ENCODE measurements at regions not wholly inside any gene's neighbourhood (a gene's known extent, or its start where the extent isn't known, plus 50 kb on each side); places are given as distances from the start of the nearest gene placed in this dataset.

DNA sequence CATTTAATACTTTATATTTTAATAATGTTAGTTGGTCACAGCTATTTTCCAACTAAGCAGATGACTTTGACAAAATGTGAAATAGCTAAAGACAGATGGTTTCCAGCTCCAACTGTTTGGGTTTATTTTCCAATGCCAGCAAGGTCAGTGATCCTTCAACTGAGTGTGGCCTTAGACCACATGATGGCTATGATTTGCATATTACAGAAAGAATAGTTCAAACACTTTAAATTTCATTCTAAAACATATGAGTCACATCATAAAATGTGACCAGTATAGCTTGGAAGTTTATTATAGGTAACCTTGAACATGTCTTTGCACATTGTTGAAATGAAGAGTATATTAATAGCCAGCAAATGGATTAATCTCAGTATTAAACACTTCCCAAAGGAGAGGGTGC is 454.0 kb upstream of the C1orf87 start:
- Histone ChIP-seq H3K4me3 (replicated peaks in 1 of 2; ENCODE audit: low read depth in 1 of 2, low read length in 2 of 2) (no peak overlapping the region), H3K9ac (ENCODE audit: low read length) (no peak overlapping the region), H3K9me2 (ENCODE audit: insufficient read depth) (no peaks in the 10 kb centered on the region), H4K20me1 (ENCODE audit: insufficient read depth) (no peaks in the 10 kb centered on the region), H3K9me3 (ENCODE audit: control insufficient read depth in 1 of 2, insufficient read depth in 1 of 2, low read depth in 1 of 2, low read length in 2 of 2) (no peaks in the 10 kb centered on the region), H3K27me3 (ENCODE audit: insufficient read depth, low read length) (no peaks in the 10 kb centered on the region), H3K4me1 (ENCODE audit: control insufficient read depth in 1 of 2, insufficient read depth in 2 of 2, low read length in 2 of 2) (no peaks in the 10 kb centered on the region), H2AFZ (ENCODE audit: low read depth, low read length, poor library complexity, severe bottlenecking) (no peak overlapping the region), H3K79me2 (ENCODE audit: insufficient read depth, low read length) (no peaks in the 10 kb centered on the region), H3K36me3 (ENCODE audit: control insufficient read depth in 1 of 2, insufficient read depth in 2 of 2, low read length in 2 of 2) (no peaks in the 10 kb centered on the region), H3K4me2 (ENCODE audit: low read length) (no peak overlapping the region), H3K27ac (ENCODE audit: low read depth, low read length) (no peak overlapping the region)
- intact Hi-C loops (cut with micrococcal nuclease) = no loop called here
- ChIA-PET POLR2A (no interaction called here), CTCF (no interaction called here), RAD21 (ENCODE audit: low non-redundant PET in 1 of 2, low total read pairs in 2 of 2, uncharacterized antibody in 2 of 2, unreplicated experiment in 2 of 2) (no interaction called here)
- no peak for ATAC-seq
- TF ChIP-seq FOSL1 (IDR thresholded peaks at IDR 0.05; ENCODE audit: low read depth) (no peak), CEBPB (IDR thresholded peaks at IDR 0.05; ENCODE audit: low read depth) (no peak), EZH2 (IDR thresholded peaks at IDR 0.05) (no peak), SRF (IDR thresholded peaks at IDR 0.05; ENCODE audit: low read depth) (no peak), POLR2AphosphoS5 (IDR thresholded peaks at IDR 0.05; ENCODE audit: low read depth, low read length) (no peak), SP1 (IDR thresholded peaks at IDR 0.05; ENCODE audit: low read depth) (no peak)
- TF ChIP-seq, protein P1, sequence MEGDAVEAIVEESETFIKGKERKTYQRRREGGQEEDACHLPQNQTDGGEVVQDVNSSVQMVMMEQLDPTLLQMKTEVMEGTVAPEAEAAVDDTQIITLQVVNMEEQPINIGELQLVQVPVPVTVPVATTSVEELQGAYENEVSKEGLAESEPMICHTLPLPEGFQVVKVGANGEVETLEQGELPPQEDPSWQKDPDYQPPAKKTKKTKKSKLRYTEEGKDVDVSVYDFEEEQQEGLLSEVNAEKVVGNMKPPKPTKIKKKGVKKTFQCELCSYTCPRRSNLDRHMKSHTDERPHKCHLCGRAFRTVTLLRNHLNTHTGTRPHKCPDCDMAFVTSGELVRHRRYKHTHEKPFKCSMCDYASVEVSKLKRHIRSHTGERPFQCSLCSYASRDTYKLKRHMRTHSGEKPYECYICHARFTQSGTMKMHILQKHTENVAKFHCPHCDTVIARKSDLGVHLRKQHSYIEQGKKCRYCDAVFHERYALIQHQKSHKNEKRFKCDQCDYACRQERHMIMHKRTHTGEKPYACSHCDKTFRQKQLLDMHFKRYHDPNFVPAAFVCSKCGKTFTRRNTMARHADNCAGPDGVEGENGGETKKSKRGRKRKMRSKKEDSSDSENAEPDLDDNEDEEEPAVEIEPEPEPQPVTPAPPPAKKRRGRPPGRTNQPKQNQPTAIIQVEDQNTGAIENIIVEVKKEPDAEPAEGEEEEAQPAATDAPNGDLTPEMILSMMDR (IDR thresholded peaks at IDR 0.05 in 2 of 3, conservative IDR thresholded peaks at IDR 0.05 in 1 of 3; ENCODE audit: borderline replicate concordance in 1 of 3, insufficient read depth in 1 of 3, low read depth in 2 of 3, low read length in 2 of 3) = no peak
- DNase-seq (ENCODE audit: low read depth, low spot score) = no peak
- no TSS peak for BruUV-seq (replicated peaks)

DNA sequence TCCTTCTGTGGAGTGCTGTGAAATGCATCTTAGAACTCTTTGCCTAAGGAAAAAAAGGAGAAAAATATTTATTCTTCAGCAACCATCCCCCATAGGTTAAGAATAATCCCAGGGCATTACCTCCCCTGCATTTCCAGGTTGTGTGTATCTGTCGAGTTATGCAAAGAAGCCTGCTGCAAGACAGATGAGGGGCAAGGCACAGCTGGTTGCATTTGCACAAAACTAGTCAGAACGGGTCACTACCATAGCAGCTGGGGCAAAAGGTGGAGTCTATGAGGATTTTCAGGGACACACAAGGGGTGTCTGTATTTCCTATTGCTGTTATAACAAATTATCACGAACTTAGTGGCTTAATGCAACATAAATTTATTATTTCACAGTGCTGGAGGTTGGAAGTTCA is 443.4 kb upstream of the C1orf87 start:
- POLR2A ChIA-PET = no interaction called here
- TF ChIP-seq SIN3A (IDR thresholded peaks at IDR 0.05; ENCODE audit: low read depth) (no peak), JUND (IDR thresholded peaks at IDR 0.05) (no peak), ELF1 (IDR thresholded peaks at IDR 0.05; ENCODE audit: borderline replicate concordance, low read depth) (no peak), CBX3 (IDR thresholded peaks at IDR 0.05; ENCODE audit: low read depth) (no peak), FOSL1 (IDR thresholded peaks at IDR 0.05; ENCODE audit: low read depth) (no peak), ZFX (IDR thresholded peaks at IDR 0.05) (no peak), EZH2 (IDR thresholded peaks at IDR 0.05) (no peak), RAD21 (IDR thresholded peaks at IDR 0.05; ENCODE audit: low read depth) (no peak)
- TF ChIP-seq, protein P1 (IDR thresholded peaks at IDR 0.05 in 2 of 3, conservative IDR thresholded peaks at IDR 0.05 in 1 of 3; ENCODE audit: borderline replicate concordance in 1 of 3, insufficient read depth in 1 of 3, low read depth in 2 of 3, low read length in 2 of 3) = no peak
- TF ChIP-seq, protein P2, sequence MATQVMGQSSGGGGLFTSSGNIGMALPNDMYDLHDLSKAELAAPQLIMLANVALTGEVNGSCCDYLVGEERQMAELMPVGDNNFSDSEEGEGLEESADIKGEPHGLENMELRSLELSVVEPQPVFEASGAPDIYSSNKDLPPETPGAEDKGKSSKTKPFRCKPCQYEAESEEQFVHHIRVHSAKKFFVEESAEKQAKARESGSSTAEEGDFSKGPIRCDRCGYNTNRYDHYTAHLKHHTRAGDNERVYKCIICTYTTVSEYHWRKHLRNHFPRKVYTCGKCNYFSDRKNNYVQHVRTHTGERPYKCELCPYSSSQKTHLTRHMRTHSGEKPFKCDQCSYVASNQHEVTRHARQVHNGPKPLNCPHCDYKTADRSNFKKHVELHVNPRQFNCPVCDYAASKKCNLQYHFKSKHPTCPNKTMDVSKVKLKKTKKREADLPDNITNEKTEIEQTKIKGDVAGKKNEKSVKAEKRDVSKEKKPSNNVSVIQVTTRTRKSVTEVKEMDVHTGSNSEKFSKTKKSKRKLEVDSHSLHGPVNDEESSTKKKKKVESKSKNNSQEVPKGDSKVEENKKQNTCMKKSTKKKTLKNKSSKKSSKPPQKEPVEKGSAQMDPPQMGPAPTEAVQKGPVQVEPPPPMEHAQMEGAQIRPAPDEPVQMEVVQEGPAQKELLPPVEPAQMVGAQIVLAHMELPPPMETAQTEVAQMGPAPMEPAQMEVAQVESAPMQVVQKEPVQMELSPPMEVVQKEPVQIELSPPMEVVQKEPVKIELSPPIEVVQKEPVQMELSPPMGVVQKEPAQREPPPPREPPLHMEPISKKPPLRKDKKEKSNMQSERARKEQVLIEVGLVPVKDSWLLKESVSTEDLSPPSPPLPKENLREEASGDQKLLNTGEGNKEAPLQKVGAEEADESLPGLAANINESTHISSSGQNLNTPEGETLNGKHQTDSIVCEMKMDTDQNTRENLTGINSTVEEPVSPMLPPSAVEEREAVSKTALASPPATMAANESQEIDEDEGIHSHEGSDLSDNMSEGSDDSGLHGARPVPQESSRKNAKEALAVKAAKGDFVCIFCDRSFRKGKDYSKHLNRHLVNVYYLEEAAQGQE (IDR thresholded peaks at IDR 0.05; ENCODE audit: low read depth) = no peak
- TF ChIP-seq, protein P3, sequence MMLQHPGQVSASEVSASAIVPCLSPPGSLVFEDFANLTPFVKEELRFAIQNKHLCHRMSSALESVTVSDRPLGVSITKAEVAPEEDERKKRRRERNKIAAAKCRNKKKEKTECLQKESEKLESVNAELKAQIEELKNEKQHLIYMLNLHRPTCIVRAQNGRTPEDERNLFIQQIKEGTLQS (IDR thresholded peaks at IDR 0.05) = no peak

More for the DNA sequence above, 443.4 kb upstream of the C1orf87 start:
- H3K4me2 ChIP-seq (ENCODE audit: low read length) = no peak overlapping the region
- no peak overlapping the region for H2AFZ ChIP-seq (ENCODE audit: low read depth, low read length, poor library complexity, severe bottlenecking)
- no peaks in the 10 kb centered on the region for H3K27me3 ChIP-seq (ENCODE audit: insufficient read depth, low read length)
- H3K9me2 ChIP-seq (ENCODE audit: insufficient read depth) = no peaks in the 10 kb centered on the region
- H3K79me2 ChIP-seq (ENCODE audit: insufficient read depth, low read length) = no peaks in the 10 kb centered on the region
- H3K36me3 ChIP-seq (ENCODE audit: control insufficient read depth in 1 of 2, insufficient read depth in 2 of 2, low read length in 2 of 2) = no peaks in the 10 kb centered on the region
- no peaks in the 10 kb centered on the region for H3K4me1 ChIP-seq (ENCODE audit: control insufficient read depth in 1 of 2, insufficient read depth in 2 of 2, low read length in 2 of 2)
- intact Hi-C loops (cut with micrococcal nuclease) = no loop called here
- H4K20me1 ChIP-seq (ENCODE audit: insufficient read depth) = no peaks in the 10 kb centered on the region
- CTCF ChIA-PET = no interaction called here
- no peak overlapping the region for H3K27ac ChIP-seq (ENCODE audit: low read depth, low read length)
- RAD21 ChIA-PET (ENCODE audit: low non-redundant PET in 1 of 2, low total read pairs in 2 of 2, uncharacterized antibody in 2 of 2, unreplicated experiment in 2 of 2) = no interaction called here
- H3K9me3 ChIP-seq (ENCODE audit: control insufficient read depth in 1 of 2, insufficient read depth in 1 of 2, low read depth in 1 of 2, low read length in 2 of 2) = no peaks in the 10 kb centered on the region
- H3K9ac ChIP-seq (ENCODE audit: low read length) = no peak overlapping the region
- no TSS peak for BruUV-seq (replicated peaks)
- H3K4me3 ChIP-seq (replicated peaks in 1 of 2; ENCODE audit: low read depth in 1 of 2, low read length in 2 of 2) = no peak overlapping the region
- ATAC-seq (no peak), DNase-seq (ENCODE audit: low read depth, low spot score) (no peak)

Data from HCT116 (cell line).